CD4-positive, alpha-beta T cell treated with Interleukin-15 for 4 hours (primary cell): ENCODE measurements at regions not wholly inside any gene's neighbourhood (a gene's known extent, or its start where the extent isn't known, plus 50 kb on each side); places are given as distances from the start of the nearest gene placed in this dataset.
"Not testable (repeated sequence)": the region's sequence is repeated elsewhere in the genome, so short reads cannot be mapped to it uniquely, and the experiment has no call there.

Source experiments
- DNase-seq: peaks from one replicate; pipeline ENCODE4 v3.0.0-alpha.2; 2020; ENCODE audit warnings: low spot score

DNA sequence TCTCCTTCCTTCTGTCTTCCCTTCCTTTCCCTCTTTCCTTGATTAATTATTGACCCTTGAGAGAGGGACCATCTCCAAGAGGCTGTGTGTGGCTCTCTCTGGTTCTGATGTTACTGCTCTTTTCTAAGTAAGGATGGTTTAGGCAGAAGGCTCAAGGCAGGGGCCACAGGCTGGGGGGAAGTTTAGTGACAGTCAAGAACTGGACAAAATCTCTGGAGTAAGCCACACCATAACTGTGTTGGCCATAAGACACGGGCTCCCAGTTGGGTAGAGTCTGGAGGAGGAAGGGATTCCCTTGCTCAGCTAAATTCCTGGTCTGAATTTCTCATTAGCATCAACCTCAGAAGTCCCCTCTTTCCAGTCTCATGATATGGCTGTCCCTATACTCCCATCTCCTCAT lies 74.7 kb downstream of the BUD13 start:
- DNase-seq: no peak

DNA sequence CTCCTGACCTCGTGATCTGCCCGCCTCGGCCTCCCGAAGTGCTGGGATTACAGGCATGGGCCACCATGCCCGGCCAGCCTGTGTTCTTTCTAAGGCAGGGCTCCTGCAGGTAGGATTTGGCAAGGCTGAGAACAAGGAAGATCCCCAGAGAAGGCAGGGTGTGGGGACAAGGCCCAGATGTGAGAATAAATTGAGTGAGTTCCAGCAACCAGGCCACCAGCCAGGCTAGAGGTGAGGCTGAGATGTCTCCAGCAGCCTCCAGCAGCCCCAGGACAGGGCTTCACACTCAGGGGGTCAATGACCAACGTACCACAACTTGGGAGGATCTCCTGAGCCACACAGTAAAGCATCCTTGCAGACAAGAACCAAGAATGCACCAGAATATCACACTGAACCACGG lies 75.1 kb downstream of the BUD13 start:
- no peak for DNase-seq

DNA sequence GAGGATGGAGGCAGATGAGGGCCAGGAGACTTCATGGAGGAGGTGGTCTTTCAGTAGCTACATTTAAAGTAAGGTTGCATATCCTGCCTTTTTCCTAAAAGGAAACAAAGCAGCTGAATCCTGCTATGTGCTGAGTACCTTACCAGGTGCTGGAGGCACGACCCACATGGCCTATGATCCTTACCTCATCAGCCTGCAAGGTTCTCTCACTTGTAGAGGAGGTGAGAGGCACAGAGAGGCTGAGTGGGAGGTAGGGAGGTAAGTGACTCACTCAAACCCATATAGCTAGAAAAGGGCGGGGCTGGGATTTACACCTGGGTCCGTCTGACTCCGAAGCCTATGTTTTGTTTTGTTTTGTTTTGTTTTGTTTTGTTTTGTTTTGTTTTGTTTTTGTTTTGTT lies 75.8 kb downstream of the BUD13 start:
- DNase-seq: no peak

DNA sequence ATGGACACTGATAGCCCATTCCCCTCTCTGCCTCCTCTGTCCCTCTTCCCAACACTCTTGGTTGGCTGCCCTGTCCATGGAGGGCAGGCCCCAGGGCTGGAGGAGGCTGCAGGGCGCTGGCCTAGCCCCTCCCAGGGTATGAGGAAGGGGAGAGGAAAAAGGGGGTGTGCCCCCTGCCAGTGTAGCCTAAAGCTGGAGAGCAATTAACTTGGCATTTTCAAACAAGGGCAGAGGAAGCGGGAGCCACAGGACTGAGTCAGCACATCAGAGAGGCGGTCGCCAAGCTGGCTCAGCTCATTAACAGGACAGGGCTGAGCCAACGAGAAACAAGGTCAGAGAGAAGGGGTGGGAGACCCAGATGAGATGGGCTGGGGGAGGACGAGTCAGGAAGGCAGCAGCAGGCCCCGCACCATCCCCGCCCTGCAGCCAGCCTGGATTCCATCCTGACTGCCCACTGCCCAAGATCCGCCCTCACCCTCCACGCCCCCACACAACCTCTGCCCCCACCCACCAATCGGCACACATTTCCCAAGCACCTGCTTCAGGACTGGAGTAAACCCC lies 76.3 kb downstream of the BUD13 start:
- DNase-seq: no peak

DNA sequence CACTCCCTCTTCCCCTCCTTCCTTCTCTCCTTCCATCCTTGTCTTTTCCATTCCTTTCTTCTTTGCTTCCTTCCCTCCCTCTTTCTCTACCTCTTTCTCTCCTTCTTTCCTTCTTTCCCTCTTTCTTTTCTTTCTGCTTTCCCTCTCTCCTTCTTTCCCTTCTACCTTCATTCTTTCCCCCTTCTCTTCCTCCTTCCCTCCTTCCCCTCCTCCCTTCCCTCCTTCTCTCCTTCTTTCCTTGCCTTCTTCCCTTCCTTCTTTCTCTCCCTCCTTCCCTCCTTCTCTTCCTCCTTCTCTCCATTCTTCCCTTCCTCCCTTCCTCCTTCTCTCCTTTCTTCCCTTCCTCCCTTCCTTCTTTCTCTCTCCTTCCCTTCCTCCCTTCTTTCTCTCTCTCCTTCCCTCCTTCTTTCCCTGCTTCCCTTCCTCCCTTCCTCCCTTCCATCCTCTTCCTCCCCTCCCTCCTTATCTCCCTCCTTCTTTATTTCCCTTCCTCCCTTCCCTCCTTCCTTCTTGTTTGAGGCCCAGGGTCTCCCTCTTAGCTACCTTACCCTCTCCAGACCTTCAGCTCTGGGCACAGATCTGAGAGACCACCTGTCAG lies 77.0 kb downstream of the BUD13 start:
- DNase-seq: no peak

DNA sequence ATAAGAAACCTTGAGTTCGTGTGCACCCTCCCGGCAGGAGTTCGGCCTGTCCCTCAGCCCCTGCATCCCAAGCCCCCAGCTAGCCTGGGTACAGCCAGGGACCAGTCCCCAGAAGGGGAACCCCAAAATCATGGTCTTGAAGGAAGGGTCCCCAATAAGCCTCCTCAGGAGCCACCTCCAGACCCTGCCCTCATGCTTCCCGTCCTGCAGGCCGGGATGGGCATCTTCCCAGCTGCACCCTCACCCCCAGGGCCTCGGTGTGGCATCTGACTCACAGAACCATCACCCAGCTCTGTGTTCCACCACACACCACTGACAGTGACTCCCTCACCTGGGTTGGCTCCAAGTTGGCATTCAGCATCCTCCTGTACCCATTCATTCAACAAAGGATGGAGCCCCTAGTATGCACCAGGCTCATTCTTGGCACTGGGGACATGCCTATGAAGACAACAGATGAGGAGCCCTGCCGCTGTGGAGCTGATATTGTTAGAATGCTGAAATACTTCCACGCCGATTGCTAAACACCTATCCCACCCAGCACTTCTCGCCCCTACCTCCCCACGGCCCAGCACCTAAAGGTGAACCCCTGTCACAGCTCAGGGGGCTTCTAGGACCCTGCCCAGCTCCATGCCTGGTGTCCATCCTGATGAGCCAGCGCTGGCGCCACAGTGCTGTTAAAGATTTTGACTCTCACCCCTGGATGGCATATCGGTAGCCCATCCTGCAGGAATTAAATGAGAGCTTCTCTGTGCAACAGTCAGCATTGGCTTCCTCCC lies 77.8 kb downstream of the BUD13 start:
- no peak for DNase-seq

DNA sequence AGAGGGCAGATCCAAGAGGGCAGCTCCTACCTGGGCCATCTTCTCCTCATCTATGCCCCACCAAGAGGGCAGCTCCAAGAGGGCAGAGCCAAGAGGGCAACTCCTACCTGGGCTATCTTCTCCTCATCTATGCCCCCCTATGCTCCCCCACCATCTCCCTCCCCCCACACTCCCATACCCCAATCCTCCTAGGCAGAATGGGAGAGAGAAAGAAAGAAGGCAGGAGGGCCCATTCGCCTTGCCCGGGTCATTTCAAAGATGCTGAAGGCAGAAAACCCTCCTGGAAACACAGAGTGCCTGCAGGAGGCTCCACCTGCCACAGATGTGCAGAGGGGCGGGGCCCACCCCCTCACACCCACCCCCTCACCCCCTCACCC lies 78.5 kb downstream of the BUD13 start:
- no peak for DNase-seq

DNA sequence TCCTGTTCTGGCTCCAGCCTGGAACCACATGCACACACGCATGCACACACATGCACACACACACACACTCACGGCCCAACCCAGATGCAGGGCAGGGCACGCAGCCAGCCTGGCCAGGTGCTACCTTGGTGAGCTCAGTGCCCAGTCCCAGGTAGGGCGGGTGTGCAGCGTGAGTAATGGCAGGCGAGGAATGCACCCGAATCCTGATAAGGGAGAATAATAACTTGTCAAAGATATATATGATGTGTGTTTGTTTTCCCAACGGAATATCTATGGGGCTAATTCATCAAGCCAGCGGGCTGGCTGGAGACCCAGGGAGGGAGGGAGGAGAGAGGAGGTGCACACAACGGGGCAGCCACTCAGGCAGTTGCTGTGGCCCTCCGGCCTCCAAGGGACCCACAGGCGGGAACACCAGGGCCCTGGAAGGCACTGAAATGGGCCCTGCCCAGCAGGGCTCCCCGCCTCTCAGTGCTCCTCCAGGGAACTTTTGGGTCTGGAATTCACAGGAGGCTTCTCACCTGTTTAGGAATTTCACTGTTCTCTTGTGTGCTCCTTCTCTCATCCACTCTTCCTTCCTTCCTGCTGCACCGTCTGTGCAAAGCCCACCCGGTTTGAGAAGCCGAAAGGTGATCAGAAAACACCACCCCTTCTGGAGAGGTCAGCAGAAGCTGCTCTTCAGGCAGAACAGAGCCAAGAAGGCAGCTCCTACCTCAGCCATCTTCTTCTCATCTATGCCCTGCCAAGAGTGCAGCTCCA lies 79.0 kb downstream of the BUD13 start:
- DNase-seq: no peak

DNA sequence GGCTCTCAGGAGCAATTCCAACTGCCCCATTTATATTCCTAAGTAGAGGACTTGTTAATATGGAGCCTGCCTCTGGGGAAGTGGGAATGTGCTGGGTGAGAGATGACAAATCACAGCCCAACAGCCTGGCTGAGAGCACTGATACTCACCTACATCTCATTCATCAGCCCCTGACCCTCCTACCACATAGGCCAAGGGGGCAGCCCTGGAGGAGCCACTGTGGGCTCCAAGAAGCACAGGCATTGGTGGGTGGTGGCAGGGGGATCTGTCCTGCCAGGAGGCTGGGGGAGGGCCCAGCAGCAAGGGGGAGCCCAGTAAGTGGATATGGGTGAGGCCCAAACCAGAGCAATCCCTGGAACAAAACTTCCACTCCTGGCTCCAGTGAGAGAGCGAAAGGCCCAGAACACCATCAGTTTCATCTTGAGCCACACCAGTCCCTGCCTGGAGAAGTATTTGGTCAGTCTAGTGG lies 79.7 kb downstream of the BUD13 start:
- no peak for DNase-seq

DNA sequence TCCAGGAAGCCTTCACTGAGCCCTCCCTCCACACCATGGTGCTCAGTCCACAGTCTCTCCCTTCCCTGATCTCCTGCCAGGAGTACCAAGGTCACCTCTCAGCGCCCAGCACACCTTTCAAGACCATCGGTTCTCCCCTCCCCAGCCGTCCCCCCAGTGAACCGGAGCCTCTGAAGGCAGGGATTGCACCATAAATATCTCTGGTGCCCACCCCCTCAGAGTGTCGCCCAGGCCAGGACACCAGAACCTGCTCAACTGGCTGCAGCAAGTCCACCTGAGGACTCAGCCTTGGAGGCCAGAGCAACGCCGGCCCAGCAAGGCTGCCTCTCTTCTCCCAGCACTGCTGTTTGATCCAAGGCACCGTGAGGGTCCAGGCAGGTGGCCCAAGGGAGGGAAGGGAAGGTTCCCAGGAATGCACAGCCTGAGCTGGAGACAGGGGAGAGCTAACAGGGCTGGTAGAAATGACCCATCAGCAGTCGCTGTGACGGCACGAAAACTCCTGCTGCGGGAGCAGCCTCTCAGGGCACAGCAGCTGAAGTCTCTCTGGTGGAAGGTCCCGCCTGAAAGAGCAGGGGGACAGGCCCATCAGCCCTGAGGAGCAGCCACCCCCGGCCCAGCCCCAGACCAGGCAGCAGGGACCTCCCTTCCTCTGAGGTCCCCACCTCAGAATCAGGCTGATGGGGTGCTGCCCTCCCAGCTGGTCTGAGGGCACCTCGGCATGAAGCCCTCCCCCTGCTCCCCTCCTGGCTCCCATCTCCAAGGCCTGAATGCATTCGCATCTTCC lies 80.3 kb downstream of the BUD13 start:
- DNase-seq: no peak

DNA sequence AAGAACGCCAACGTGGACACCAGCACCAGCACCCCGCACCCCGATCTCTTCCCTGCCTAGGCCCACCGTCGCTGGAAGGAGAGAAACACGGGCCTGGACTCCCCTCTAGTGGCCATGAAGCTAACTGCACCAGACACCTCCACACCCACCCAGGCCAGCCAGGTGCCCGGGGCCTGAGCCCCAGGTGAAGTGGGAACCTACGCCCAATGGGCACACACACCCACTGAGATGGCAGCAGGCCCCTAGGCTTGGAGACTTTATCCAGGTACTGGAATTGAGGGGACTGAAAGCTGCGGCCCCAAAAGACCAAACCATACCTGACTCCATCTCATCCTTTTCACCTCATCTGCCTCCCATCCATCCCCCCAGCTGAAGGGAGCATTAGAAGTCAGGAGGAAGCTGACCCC lies 81.0 kb downstream of the BUD13 start:
- DNase-seq: peak; percentile 37

DNA sequence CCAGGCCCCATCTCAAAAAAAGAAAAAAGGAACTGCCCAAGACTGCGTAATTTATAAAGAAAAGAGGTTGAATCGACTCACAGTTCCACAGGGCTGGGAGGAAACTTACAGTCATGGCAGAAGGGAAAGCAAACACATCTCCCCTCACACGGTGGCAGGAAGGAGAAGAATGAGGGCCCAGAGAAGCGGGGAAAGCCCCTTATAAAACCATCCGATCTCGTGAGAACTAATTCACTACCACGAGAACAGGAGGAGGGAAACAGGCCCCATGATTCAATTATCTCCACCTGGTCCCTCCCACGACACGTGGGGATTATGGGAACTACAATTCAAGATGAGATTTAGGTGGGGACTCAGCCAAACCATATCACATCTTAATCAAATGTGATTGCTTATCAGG lies 82.2 kb downstream of the BUD13 start:
- DNase-seq: no peak

DNA sequence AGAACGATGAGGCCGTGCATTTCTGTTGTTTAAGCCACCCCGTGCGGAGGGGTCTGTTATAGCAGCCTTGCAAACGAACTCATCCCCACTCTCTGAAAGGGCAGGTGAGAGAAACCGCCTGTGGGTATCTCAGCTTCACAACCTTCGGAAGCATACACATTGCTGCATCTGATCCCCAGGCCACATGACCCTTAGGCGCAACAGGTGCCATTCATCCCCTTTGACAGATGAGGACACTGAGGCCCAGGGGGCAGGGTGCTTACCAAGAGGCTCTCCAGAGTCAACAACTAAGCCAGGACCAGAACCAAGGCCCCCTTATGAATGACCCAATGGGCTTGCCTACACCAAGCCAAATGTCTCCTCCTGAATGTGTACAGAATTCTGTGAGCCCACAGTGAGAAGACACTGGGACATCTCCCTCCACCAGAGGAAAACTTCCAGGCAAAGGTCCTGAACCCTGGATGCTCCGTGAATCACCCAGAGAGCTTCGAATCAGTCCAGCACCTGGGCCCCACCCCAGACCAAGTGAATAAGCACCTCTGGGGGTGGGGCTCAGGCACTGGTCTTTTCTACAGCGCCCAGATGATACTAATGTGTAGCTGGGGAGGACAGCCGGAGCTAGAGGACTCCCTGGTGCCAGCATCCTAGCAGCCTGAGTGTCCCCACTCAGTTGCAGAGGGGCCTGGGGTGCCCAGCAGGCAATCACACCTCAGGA lies 83.2 kb downstream of the BUD13 start:
- no peak for DNase-seq

DNA sequence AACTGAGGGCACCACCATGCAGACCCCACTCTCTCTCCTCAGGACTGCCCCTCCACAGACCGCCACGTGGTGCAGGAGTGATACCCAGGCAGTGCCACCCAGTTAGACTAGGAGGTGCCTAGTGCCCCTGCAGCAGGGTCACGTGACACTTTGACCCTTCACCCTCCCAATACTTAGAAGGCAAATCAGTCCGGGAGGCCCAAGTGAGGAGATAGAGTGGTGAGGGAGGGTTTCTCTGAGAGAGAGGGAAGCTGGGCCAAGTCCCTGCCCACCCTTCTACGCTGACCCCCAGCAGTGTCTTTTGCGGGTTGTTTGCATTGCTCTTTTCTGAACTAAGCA lies 84.6 kb downstream of the BUD13 start:
- no peak for DNase-seq

DNA sequence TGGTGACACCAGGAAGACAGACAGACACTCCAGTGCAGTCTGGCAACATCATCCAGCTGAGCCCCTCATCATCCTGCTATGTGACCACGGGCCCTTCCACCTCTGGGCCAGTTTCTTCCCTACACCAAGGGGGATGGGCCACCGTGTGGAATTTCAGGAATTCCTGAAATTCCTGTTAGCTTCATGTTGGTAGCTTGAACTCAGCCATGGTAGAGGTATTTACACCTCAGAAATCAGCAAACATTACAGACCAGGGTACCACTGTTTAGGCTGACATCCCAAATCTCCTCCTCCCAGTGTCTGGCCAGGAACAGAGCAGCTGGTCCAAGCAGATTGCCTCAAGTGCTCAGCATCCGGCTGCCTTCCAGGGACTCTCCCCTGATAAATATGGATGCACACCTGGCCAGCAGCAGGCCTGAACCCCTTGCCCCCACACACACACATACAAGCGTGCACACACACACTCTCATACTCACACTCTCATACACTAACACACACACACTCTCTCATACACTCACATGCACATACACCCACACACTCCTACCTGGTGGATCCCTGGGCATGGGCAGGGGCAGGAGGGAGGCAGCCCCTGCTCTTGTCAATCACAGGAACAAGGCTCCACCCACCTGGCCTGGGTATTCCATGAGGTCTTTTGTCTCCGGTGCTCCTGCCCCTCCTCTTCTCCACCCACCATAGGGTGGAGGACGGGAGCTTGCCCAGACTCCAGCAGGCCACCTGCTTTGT lies 85.2 kb downstream of the BUD13 start:
- no peak for DNase-seq

DNA sequence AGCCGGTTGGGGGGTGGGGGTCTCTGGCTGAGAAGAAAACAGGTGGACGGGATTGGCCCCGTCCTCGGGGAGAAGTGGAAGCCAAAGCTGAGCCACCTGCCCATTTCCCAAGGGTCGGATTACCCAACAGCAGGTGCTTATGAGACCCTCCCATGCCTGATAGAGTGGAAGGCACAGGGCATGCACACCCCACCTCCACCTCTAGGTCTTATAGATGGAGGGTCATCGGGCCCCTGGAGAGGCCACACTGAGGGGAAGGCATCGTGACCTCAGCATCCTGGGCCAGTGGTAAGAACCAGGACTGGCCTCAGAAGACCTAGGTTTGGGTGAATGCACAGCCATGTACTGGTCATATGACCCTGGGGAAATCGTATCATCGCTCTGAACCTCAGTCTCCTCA lies 85.9 kb downstream of the BUD13 start:
- no peak for DNase-seq

DNA sequence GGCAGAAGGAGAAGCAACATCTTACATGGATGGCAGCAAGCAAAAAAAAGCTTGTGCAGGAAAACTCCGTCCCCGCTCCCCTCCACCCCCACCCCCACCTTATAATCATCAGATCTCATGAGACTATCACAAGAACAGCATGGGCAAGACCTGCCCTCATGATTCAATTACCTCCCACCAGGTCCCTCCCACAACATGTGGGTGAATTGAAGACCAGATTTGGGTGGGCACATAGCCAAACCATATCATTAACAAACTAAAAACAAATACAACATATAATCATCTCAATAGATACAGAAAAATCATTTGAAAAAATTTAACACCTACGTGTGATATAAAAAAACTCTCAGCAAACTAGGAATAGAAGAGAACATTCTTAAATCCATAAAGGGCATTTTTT lies 88.8 kb downstream of the BUD13 start:
- no peak for DNase-seq

DNA sequence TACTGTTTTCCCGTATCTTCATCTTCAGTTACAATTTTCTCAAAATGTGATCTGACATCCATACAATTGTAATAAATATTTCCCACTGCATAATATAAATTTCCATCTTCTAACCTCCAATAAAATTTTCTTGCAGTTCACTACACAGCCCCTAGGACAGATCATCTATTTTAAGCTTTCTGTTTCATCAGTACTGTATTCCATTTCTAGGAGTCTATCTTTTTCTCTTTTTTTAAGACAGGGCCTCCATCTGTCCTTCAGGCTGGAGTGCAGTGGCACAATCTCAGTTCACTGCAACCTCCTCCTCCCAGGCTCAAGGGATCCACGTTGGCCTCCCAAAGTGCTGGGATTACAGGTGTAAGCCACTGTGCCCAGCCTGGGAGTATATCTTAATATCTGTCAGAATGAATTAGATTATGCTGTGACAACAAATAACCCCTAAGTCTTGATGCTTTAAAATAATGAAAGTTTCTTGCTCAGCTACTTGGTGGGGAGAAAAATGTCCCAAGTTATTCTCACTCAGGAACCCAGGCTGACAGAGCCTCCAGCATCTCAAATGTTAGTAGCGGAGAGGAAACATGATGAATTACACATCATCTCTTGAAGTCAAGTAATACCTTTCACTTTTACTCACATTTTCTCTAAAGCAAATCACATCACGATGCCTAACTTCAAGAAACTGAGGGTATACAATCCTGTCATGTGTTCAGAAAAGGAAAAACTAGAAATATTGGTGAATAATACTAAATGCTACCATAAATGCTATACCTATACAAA lies 92.2 kb downstream of the BUD13 start:
- no peak for DNase-seq

DNA sequence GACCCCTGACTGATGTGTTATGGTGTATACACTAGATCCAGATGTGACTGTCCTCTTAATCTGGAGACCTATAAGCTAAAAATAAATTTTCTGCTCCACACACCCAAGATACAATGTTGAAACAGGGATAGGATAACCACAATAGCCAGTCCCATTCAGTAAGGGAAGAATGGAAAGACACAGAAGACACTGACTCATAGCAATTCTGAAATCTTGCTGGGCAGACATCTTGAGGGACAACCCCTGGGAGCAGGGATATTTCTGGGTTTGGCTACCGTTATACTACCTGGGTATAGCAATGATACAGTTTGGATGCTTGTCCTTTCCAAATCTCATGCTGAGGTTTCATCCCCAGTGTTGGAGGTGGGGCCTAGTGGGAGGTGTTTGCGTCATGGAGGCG lies 93.9 kb downstream of the BUD13 start:
- no peak for DNase-seq

DNA sequence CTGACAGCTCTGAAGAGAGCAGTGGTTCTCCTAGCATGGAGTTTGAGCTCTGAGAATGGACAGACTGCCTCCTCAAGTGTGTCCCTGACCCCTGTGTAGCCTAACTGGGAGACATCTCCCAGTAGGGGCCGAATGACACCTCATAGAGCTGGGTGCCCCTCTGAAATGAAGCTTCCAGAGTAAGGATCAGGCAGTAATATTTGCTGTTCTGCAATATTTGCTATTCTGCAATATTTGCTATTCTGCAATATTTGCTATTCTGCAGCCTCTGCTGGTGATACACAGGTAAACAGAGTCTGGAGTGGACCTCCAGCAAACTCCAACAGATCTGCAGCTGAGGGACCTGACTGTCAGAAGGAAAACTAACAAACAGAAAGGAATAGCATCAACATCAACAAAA lies 105.5 kb downstream of the BUD13 start:
- not testable (repeated sequence) for DNase-seq
